ENCODE measurements at regions not wholly inside any gene's neighbourhood (a gene's known extent, or its start where the extent isn't known, plus 50 kb on each side); places are given as distances from the start of the nearest gene placed in this dataset.

DNA sequence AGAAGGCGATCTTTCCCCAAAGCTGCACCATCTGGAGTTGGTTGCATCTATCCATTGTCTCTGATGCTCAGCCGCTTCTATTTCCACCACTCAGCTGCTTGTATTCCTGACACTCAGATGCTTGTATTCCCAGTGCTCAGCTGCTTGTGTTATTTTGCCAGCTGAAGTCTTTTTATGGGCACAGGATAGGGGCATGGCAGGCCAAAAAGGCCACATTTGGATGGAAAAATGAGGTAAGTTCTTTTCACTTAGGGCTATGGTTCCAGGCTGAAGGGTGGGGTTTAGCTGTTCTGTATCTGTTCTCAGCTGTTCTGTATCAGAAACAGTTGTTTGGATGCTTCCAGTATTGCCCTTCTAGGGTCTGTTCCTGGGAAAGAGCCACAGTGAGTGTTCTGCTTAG, 944.9 kb downstream of the QKI start:
- no peaks in the 10 kb centered on the region for H3F3A ChIP-seq (ENCODE audit: insufficient read depth, low read length, poor library complexity, severe bottlenecking)
- no peak overlapping the region for H3K4me2 ChIP-seq (ENCODE audit: low read length)
- no peaks in the 10 kb centered on the region for H4K20me1 ChIP-seq (ENCODE audit: insufficient read depth)
- no peak overlapping the region for H3K4me3 ChIP-seq (ENCODE audit: low read length)
- no peaks in the 10 kb centered on the region for H3K27me3 ChIP-seq (ENCODE audit: insufficient read depth, low read depth, low read length)
- H3K9ac ChIP-seq (ENCODE audit: low read length): no peak overlapping the region
- H3K36me3 ChIP-seq (ENCODE audit: insufficient read depth, low read length): no peaks in the 10 kb centered on the region
- TF ChIP-seq, protein P1, sequence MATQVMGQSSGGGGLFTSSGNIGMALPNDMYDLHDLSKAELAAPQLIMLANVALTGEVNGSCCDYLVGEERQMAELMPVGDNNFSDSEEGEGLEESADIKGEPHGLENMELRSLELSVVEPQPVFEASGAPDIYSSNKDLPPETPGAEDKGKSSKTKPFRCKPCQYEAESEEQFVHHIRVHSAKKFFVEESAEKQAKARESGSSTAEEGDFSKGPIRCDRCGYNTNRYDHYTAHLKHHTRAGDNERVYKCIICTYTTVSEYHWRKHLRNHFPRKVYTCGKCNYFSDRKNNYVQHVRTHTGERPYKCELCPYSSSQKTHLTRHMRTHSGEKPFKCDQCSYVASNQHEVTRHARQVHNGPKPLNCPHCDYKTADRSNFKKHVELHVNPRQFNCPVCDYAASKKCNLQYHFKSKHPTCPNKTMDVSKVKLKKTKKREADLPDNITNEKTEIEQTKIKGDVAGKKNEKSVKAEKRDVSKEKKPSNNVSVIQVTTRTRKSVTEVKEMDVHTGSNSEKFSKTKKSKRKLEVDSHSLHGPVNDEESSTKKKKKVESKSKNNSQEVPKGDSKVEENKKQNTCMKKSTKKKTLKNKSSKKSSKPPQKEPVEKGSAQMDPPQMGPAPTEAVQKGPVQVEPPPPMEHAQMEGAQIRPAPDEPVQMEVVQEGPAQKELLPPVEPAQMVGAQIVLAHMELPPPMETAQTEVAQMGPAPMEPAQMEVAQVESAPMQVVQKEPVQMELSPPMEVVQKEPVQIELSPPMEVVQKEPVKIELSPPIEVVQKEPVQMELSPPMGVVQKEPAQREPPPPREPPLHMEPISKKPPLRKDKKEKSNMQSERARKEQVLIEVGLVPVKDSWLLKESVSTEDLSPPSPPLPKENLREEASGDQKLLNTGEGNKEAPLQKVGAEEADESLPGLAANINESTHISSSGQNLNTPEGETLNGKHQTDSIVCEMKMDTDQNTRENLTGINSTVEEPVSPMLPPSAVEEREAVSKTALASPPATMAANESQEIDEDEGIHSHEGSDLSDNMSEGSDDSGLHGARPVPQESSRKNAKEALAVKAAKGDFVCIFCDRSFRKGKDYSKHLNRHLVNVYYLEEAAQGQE (IDR thresholded peaks at IDR 0.05; ENCODE audit: borderline replicate concordance): no peak
- TF ChIP-seq EP300 (conservative IDR thresholded peaks at IDR 0.05; ENCODE audit: poor library complexity, severe bottlenecking) (no peak), RAD21 (conservative IDR thresholded peaks at IDR 0.05) (no peak), MXI1 (conservative IDR thresholded peaks at IDR 0.05; ENCODE audit: poor library complexity, severe bottlenecking) (no peak), POLR2AphosphoS5 (IDR thresholded peaks at IDR 0.05) (no peak), SMC3 (conservative IDR thresholded peaks at IDR 0.05; ENCODE audit: poor library complexity) (no peak), EZH2 (IDR thresholded peaks at IDR 0.05; ENCODE audit: borderline replicate concordance, insufficient read depth, low read length, poor library complexity, severe bottlenecking) (no peak), TAF1 (IDR thresholded peaks at IDR 0.05; ENCODE audit: low read depth) (no peak)
- TF ChIP-seq, protein P2, sequence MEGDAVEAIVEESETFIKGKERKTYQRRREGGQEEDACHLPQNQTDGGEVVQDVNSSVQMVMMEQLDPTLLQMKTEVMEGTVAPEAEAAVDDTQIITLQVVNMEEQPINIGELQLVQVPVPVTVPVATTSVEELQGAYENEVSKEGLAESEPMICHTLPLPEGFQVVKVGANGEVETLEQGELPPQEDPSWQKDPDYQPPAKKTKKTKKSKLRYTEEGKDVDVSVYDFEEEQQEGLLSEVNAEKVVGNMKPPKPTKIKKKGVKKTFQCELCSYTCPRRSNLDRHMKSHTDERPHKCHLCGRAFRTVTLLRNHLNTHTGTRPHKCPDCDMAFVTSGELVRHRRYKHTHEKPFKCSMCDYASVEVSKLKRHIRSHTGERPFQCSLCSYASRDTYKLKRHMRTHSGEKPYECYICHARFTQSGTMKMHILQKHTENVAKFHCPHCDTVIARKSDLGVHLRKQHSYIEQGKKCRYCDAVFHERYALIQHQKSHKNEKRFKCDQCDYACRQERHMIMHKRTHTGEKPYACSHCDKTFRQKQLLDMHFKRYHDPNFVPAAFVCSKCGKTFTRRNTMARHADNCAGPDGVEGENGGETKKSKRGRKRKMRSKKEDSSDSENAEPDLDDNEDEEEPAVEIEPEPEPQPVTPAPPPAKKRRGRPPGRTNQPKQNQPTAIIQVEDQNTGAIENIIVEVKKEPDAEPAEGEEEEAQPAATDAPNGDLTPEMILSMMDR (IDR thresholded peaks at IDR 0.05; ENCODE audit: poor library complexity, severe bottlenecking): no peak
- H3K27ac ChIP-seq (ENCODE audit: low read length): no peak overlapping the region
- H2AFZ ChIP-seq (ENCODE audit: low read depth, low read length): no peak overlapping the region
- H3K79me2 ChIP-seq (replicated peaks; ENCODE audit: insufficient read depth, low read length): no peaks in the 10 kb centered on the region
- no peaks in the 10 kb centered on the region for H3K9me2 ChIP-seq (ENCODE audit: insufficient read depth, low read length)
- H3K9me3 ChIP-seq (ENCODE audit: low read length): peaks cover 5% of the 10 kb centered on the region

- H3K9me3 ChIP-seq (ENCODE audit: low read length): peaks cover 5% of the 10 kb centered on the region
- no peaks in the 10 kb centered on the region for H3K9me2 ChIP-seq (ENCODE audit: insufficient read depth, low read length)
- no peaks in the 10 kb centered on the region for H3K79me2 ChIP-seq (replicated peaks; ENCODE audit: insufficient read depth, low read length)
- no peaks in the 10 kb centered on the region for H3K36me3 ChIP-seq (ENCODE audit: insufficient read depth, low read length)
- H3K27ac ChIP-seq (ENCODE audit: low read length): no peak overlapping the region
- H3K4me3 ChIP-seq (ENCODE audit: low read length): no peak overlapping the region
- no peak overlapping the region for H2AFZ ChIP-seq (ENCODE audit: low read depth, low read length)
- H4K20me1 ChIP-seq (ENCODE audit: insufficient read depth): no peaks in the 10 kb centered on the region
- TF ChIP-seq, protein P1 (IDR thresholded peaks at IDR 0.05; ENCODE audit: borderline replicate concordance): no peak
- TF ChIP-seq, protein P2 (IDR thresholded peaks at IDR 0.05; ENCODE audit: poor library complexity, severe bottlenecking): no peak
- TF ChIP-seq EZH2 (IDR thresholded peaks at IDR 0.05; ENCODE audit: borderline replicate concordance, insufficient read depth, low read length, poor library complexity, severe bottlenecking) (no peak), MXI1 (conservative IDR thresholded peaks at IDR 0.05; ENCODE audit: poor library complexity, severe bottlenecking) (no peak), RAD21 (conservative IDR thresholded peaks at IDR 0.05) (no peak), EP300 (conservative IDR thresholded peaks at IDR 0.05; ENCODE audit: poor library complexity, severe bottlenecking) (no peak), SMC3 (conservative IDR thresholded peaks at IDR 0.05; ENCODE audit: poor library complexity) (no peak), TAF1 (IDR thresholded peaks at IDR 0.05; ENCODE audit: low read depth) (no peak), POLR2AphosphoS5 (IDR thresholded peaks at IDR 0.05) (no peak)
- H3K9ac ChIP-seq (ENCODE audit: low read length): no peak overlapping the region
- H3K27me3 ChIP-seq (ENCODE audit: insufficient read depth, low read depth, low read length): no peaks in the 10 kb centered on the region
- no peak overlapping the region for H3K4me2 ChIP-seq (ENCODE audit: low read length)
- H3F3A ChIP-seq (ENCODE audit: insufficient read depth, low read length, poor library complexity, severe bottlenecking): no peaks in the 10 kb centered on the region
These were observed 944.5 kb downstream of the QKI start for GRCh38 chr6:164359036-164359435.

Measured in neural cell (in vitro differentiated cells).